Ishikawa (cell line): ENCODE measurements at regions not wholly inside any gene's neighbourhood (a gene's known extent, or its start where the extent isn't known, plus 50 kb on each side); places are given as distances from the start of the nearest gene placed in this dataset.

Experiments
- CEBPB ChIP-seq: IDR thresholded peaks from 2 replicates; pipeline ENCODE4 v1.6.1; 2012
- CREB1 ChIP-seq: IDR thresholded peaks from 2 replicates; pipeline ENCODE4 v1.6.1; 2012; ENCODE audit warnings: low read depth
- EGR1 ChIP-seq: IDR thresholded peaks from 2 replicates; pipeline ENCODE4 v1.6.1; 2012
- EP300 ChIP-seq: IDR thresholded peaks from 2 replicates; pipeline ENCODE4 v1.6.1; 2012; ENCODE audit warnings: borderline replicate concordance
- FOXM1 ChIP-seq: IDR thresholded peaks from 2 replicates; pipeline ENCODE4 v1.6.1; 2012; ENCODE audit warnings: low read depth, borderline replicate concordance
- MAX ChIP-seq: IDR thresholded peaks from 2 replicates; pipeline ENCODE4 v1.6.1; 2012
- NFIC ChIP-seq: IDR thresholded peaks from 2 replicates; pipeline ENCODE4 v1.6.1; 2012
- RAD21 ChIP-seq: IDR thresholded peaks from 2 replicates; pipeline ENCODE4 v1.6.1; 2012; ENCODE audit warnings: low read depth
- REST ChIP-seq: IDR thresholded peaks from 2 replicates; pipeline ENCODE4 v1.6.1; 2012; ENCODE audit warnings: low read depth, mild to moderate bottlenecking
- TAF1 ChIP-seq: IDR thresholded peaks from 2 replicates; pipeline ENCODE4 v1.6.1; 2012; ENCODE audit warnings: low read depth, mild to moderate bottlenecking
- TCF12 ChIP-seq: IDR thresholded peaks from 2 replicates; pipeline ENCODE4 v1.6.1; 2012; ENCODE audit warnings: low read depth
- TEAD4 ChIP-seq: IDR thresholded peaks from 2 replicates; pipeline ENCODE4 v1.6.1; 2012
- USF1 ChIP-seq: IDR thresholded peaks from 2 replicates; pipeline ENCODE4 v1.6.1; 2012
- YY1 ChIP-seq: IDR thresholded peaks from 2 replicates; pipeline ENCODE4 v1.6.1; 2012; ENCODE audit warnings: low read depth
- ZBTB7A ChIP-seq: IDR thresholded peaks from 2 replicates; pipeline ENCODE4 v1.6.1; 2012; ENCODE audit warnings: low read depth

GRCh38 chr5:56581426-56581825 lies 233.9 kb upstream of the MAP3K1 start:
- TF ChIP-seq RAD21 = no peak
- TF ChIP-seq FOXM1 = no peak
- TF ChIP-seq CREB1 = no peak
- TF ChIP-seq USF1 = no peak
- no peak for TF ChIP-seq NFIC
- TF ChIP-seq ZBTB7A = no peak
- TF ChIP-seq TEAD4 = no peak
- no peak for TF ChIP-seq TAF1

- TF ChIP-seq TCF12 = no peak
- no peak for TF ChIP-seq RAD21
- TF ChIP-seq CREB1 = no peak
- TF ChIP-seq EGR1 = no peak
- no peak for TF ChIP-seq TAF1
Measured at GRCh38 chr5:56580864-56581263, 234.5 kb upstream of the MAP3K1 start.

GRCh38 chr5:56575821-56576220 lies 239.5 kb upstream of the MAP3K1 start:
- TF ChIP-seq EGR1 = no peak
- TF ChIP-seq FOXM1 = no peak
- no peak for TF ChIP-seq RAD21
- no peak for TF ChIP-seq USF1
- no peak for TF ChIP-seq NFIC
- no peak for TF ChIP-seq CEBPB
- TF ChIP-seq CREB1 = no peak
- no peak for TF ChIP-seq TAF1
- TF ChIP-seq REST = no peak
- no peak for TF ChIP-seq EP300
- no peak for TF ChIP-seq TCF12
- no peak for TF ChIP-seq TEAD4
- no peak for TF ChIP-seq ZBTB7A
- no peak for TF ChIP-seq YY1

GRCh38 chr5:56574778-56575177 lies 240.6 kb upstream of the MAP3K1 start:
- TF ChIP-seq FOXM1 (no peak), RAD21 (no peak), NFIC (no peak), USF1 (no peak), CREB1 (no peak), TAF1 (no peak), MAX (no peak), YY1 (no peak), ZBTB7A (no peak), REST (no peak), CEBPB (no peak), TEAD4 (no peak), TCF12 (no peak), EP300 (no peak), EGR1 (no peak)

GRCh38 chr5:56569566-56569965 lies 245.8 kb upstream of the MAP3K1 start:
- no peak for TF ChIP-seq TCF12
- TF ChIP-seq EGR1 = no peak
- no peak for TF ChIP-seq FOXM1
- TF ChIP-seq YY1 = no peak
- no peak for TF ChIP-seq NFIC
- no peak for TF ChIP-seq TEAD4
- TF ChIP-seq RAD21 = no peak
- no peak for TF ChIP-seq USF1
- TF ChIP-seq CREB1 = no peak
- TF ChIP-seq TAF1 = no peak
- no peak for TF ChIP-seq MAX
- no peak for TF ChIP-seq REST
